ENCODE measurements at regions not wholly inside any gene's neighbourhood (a gene's known extent, or its start where the extent isn't known, plus 50 kb on each side); places are given as distances from the start of the nearest gene placed in this dataset.

DNA sequence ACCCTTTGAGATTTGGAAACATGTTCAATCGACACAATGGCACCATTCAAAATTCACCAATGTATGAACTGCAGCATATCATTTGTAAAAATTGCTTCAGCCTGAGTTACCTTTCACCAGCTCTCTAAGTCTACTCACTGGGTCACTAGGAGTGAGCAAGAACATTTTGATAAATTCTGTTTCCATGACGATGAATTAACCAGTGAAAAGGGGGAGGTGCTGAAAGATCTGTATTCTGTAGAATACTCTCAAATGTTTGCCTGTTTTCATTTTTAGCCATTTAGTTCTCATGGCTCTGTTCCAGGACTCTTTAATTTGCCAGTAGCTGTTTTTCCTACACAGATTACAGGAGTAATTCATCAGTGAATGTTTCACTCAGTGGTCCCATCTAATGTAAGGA lies 883.4 kb downstream of the DIAPH3 start:
- TF ChIP-seq, protein P1, sequence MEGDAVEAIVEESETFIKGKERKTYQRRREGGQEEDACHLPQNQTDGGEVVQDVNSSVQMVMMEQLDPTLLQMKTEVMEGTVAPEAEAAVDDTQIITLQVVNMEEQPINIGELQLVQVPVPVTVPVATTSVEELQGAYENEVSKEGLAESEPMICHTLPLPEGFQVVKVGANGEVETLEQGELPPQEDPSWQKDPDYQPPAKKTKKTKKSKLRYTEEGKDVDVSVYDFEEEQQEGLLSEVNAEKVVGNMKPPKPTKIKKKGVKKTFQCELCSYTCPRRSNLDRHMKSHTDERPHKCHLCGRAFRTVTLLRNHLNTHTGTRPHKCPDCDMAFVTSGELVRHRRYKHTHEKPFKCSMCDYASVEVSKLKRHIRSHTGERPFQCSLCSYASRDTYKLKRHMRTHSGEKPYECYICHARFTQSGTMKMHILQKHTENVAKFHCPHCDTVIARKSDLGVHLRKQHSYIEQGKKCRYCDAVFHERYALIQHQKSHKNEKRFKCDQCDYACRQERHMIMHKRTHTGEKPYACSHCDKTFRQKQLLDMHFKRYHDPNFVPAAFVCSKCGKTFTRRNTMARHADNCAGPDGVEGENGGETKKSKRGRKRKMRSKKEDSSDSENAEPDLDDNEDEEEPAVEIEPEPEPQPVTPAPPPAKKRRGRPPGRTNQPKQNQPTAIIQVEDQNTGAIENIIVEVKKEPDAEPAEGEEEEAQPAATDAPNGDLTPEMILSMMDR (IDR thresholded peaks at IDR 0.05) = no peak
- no peak for TF ChIP-seq POLR2A (IDR thresholded peaks at IDR 0.05)
